Activated T-helper 1 cell treated with anti-CD3 and anti-CD28 coated beads, Interleukin-12 subunit alpha, Interleukin-12 subunit beta, Interleukin-2, Interleukin-4 antibody, amounts not matched to agents 30 ng/mL and 10 ng/mL and 1 ng/mL, durations not matched to agents 14 hours and 24 hours and 36 hours (primary cell): ENCODE measurements at regions not wholly inside any gene's neighbourhood (a gene's known extent, or its start where the extent isn't known, plus 50 kb on each side); places are given as distances from the start of the nearest gene placed in this dataset.

Experiments
- DNase-seq: peaks from one replicate; pipeline ENCODE4 v3.0.0; 2021; ENCODE audit warnings: low spot score
- H3K27ac Mint-ChIP-seq: one replicate; pipeline ENCODE4 v1.8.0; 2021; ENCODE audit warnings: mild to moderate bottlenecking, mixed read lengths
- H3K27me3 Mint-ChIP-seq: one replicate; pipeline ENCODE4 v1.8.0; 2022; ENCODE audit warnings: mild to moderate bottlenecking, moderate library complexity, mixed read lengths; ENCODE audit not compliant: insufficient read depth
- H3K36me3 Mint-ChIP-seq: one replicate; pipeline ENCODE4 v1.8.0; 2021; ENCODE audit warnings: low read depth, mixed read lengths
- H3K4me1 Mint-ChIP-seq: one replicate; pipeline ENCODE4 v1.8.0; 2021; ENCODE audit warnings: low read depth, mixed read lengths
- H3K4me3 Mint-ChIP-seq: one replicate; pipeline ENCODE4 v1.8.0; 2021; ENCODE audit warnings: mild to moderate bottlenecking, moderate library complexity, mixed read lengths
- H3K9me3 Mint-ChIP-seq: one replicate; pipeline ENCODE4 v1.8.0; 2021; ENCODE audit warnings: mixed read lengths
- intact Hi-C: fragments of 100-400 bp; cut with micrococcal nuclease; formaldehyde crosslinking; loops from one replicate; pipeline ENCODE4 v1.15.1; 2024

- Mint-ChIP-seq H3K9me3 (no peaks in the 10 kb centered on the region), H3K4me1 (no peaks in the 10 kb centered on the region), H3K27me3 (peaks cover 5% of the 10 kb centered on the region), H3K4me3 (no peak overlapping the region), H3K27ac (no peak overlapping the region), H3K36me3 (no peaks in the 10 kb centered on the region)
- intact Hi-C loops, result no loop called here
- no peak for DNase-seq
Observed at GRCh38 chr9:115277301-115277700, 159.3 kb upstream of the TNC start.

- Mint-ChIP-seq H3K9me3 (no peaks in the 10 kb centered on the region), H3K4me3 (no peak overlapping the region), H3K27me3 (peaks cover 5% of the 10 kb centered on the region)
Observed at GRCh38 chr9:115278326-115279035, 160.5 kb upstream of the TNC start.

GRCh38 chr9:115283395-115283794, 165.4 kb upstream of the TNC start:
- Mint-ChIP-seq H3K4me3 (no peak overlapping the region), H3K27ac (no peak overlapping the region)
- DNase-seq, result no peak

More at GRCh38 chr9:115278326-115279035, 160.5 kb upstream of the TNC start:
- DNase-seq, result no peak
- intact Hi-C loops, result no loop called here
- Mint-ChIP-seq H3K27ac (no peak overlapping the region), H3K4me1 (no peaks in the 10 kb centered on the region), H3K36me3 (no peaks in the 10 kb centered on the region)

GRCh38 chr9:115285836-115286235, 167.9 kb upstream of the TNC start:
- no peaks in the 10 kb centered on the region for H3K4me1 Mint-ChIP-seq
- intact Hi-C loops, result no loop called here
- H3K36me3 Mint-ChIP-seq, result no peaks in the 10 kb centered on the region

More at GRCh38 chr9:115283395-115283794, 165.4 kb upstream of the TNC start:
- no peaks in the 10 kb centered on the region for H3K4me1 Mint-ChIP-seq
- H3K9me3 Mint-ChIP-seq, result no peaks in the 10 kb centered on the region
- intact Hi-C loops, result no loop called here
- H3K36me3 Mint-ChIP-seq, result no peaks in the 10 kb centered on the region
- H3K27me3 Mint-ChIP-seq, result peaks cover 3% of the 10 kb centered on the region

GRCh38 chr9:115286411-115286810, 168.5 kb upstream of the TNC start:
- peaks cover 3% of the 10 kb centered on the region for H3K27me3 Mint-ChIP-seq
- no peak overlapping the region for H3K4me3 Mint-ChIP-seq
- H3K27ac Mint-ChIP-seq, result no peak overlapping the region
- DNase-seq, result no peak
- H3K9me3 Mint-ChIP-seq, result no peaks in the 10 kb centered on the region
- no peaks in the 10 kb centered on the region for H3K36me3 Mint-ChIP-seq
- intact Hi-C loops, result no loop called here
- no peaks in the 10 kb centered on the region for H3K4me1 Mint-ChIP-seq

More at GRCh38 chr9:115285836-115286235, 167.9 kb upstream of the TNC start:
- Mint-ChIP-seq H3K4me3 (no peak overlapping the region), H3K9me3 (no peaks in the 10 kb centered on the region), H3K27me3 (peaks cover 3% of the 10 kb centered on the region), H3K27ac (no peak overlapping the region)
- DNase-seq, result no peak

GRCh38 chr9:115289757-115290208, 171.8 kb upstream of the TNC start:
- no peak overlapping the region for H3K27ac Mint-ChIP-seq

GRCh38 chr9:115291841-115292240, 173.9 kb upstream of the TNC start:
- no peaks in the 10 kb centered on the region for H3K36me3 Mint-ChIP-seq
- DNase-seq, result no peak
- H3K27me3 Mint-ChIP-seq, result peaks cover 2% of the 10 kb centered on the region
- no peak overlapping the region for H3K27ac Mint-ChIP-seq
- H3K4me1 Mint-ChIP-seq, result no peaks in the 10 kb centered on the region
- H3K4me3 Mint-ChIP-seq, result no peak overlapping the region
- H3K9me3 Mint-ChIP-seq, result no peaks in the 10 kb centered on the region
- intact Hi-C loops, result no loop called here

More at GRCh38 chr9:115289757-115290208, 171.8 kb upstream of the TNC start:
- Mint-ChIP-seq H3K4me3 (no peak overlapping the region), H3K4me1 (no peaks in the 10 kb centered on the region), H3K9me3 (no peaks in the 10 kb centered on the region), H3K27me3 (peaks cover 3% of the 10 kb centered on the region), H3K36me3 (no peaks in the 10 kb centered on the region)
- intact Hi-C loops, result no loop called here
- no peak for DNase-seq

- no peaks in the 10 kb centered on the region for H3K27me3 Mint-ChIP-seq
- DNase-seq, result no peak
- intact Hi-C loops, result no loop called here
- H3K9me3 Mint-ChIP-seq, result no peaks in the 10 kb centered on the region
- no peaks in the 10 kb centered on the region for H3K4me1 Mint-ChIP-seq
- no peak overlapping the region for H3K4me3 Mint-ChIP-seq
- no peak overlapping the region for H3K27ac Mint-ChIP-seq
- no peaks in the 10 kb centered on the region for H3K36me3 Mint-ChIP-seq
Observed at GRCh38 chr9:115292584-115293279, 174.8 kb upstream of the TNC start.

GRCh38 chr9:115295734-115296133, 177.8 kb upstream of the TNC start:
- H3K36me3 Mint-ChIP-seq, result no peaks in the 10 kb centered on the region
- no peaks in the 10 kb centered on the region for H3K9me3 Mint-ChIP-seq
- DNase-seq, result no peak
- no peaks in the 10 kb centered on the region for H3K27me3 Mint-ChIP-seq
- no peak overlapping the region for H3K27ac Mint-ChIP-seq
- H3K4me3 Mint-ChIP-seq, result no peak overlapping the region
- H3K4me1 Mint-ChIP-seq, result no peaks in the 10 kb centered on the region
- intact Hi-C loops, result no loop called here

- no peaks in the 10 kb centered on the region for H3K36me3 Mint-ChIP-seq
- no peak overlapping the region for H3K4me3 Mint-ChIP-seq
- H3K27ac Mint-ChIP-seq, result no peak overlapping the region
- intact Hi-C loops, result no loop called here
- H3K9me3 Mint-ChIP-seq, result no peaks in the 10 kb centered on the region
- no peaks in the 10 kb centered on the region for H3K4me1 Mint-ChIP-seq
- no peak for DNase-seq
- no peaks in the 10 kb centered on the region for H3K27me3 Mint-ChIP-seq
Observed at GRCh38 chr9:115296831-115297565, 179.0 kb upstream of the TNC start.

- intact Hi-C loops, result no loop called here
- Mint-ChIP-seq H3K27ac (no peak overlapping the region), H3K9me3 (no peaks in the 10 kb centered on the region), H3K4me1 (no peaks in the 10 kb centered on the region), H3K27me3 (peaks cover under 1% of the 10 kb centered on the region), H3K4me3 (no peak overlapping the region), H3K36me3 (no peaks in the 10 kb centered on the region)
- no peak for DNase-seq
Observed at GRCh38 chr9:115300116-115300515, 182.2 kb upstream of the TNC start.

GRCh38 chr9:115300874-115301273, 182.9 kb upstream of the TNC start:
- no peaks in the 10 kb centered on the region for H3K4me1 Mint-ChIP-seq
- no peaks in the 10 kb centered on the region for H3K9me3 Mint-ChIP-seq
- intact Hi-C loops, result no loop called here
- no peaks in the 10 kb centered on the region for H3K36me3 Mint-ChIP-seq
- H3K4me3 Mint-ChIP-seq, result no peak overlapping the region
- no peak overlapping the region for H3K27ac Mint-ChIP-seq
- DNase-seq, result no peak
- peaks cover 3% of the 10 kb centered on the region for H3K27me3 Mint-ChIP-seq

GRCh38 chr9:115301581-115301980, 183.6 kb upstream of the TNC start:
- intact Hi-C loops, result no loop called here
- no peak for DNase-seq
- Mint-ChIP-seq H3K27ac (no peak overlapping the region), H3K4me1 (no peaks in the 10 kb centered on the region), H3K27me3 (peaks cover 3% of the 10 kb centered on the region), H3K36me3 (no peaks in the 10 kb centered on the region), H3K4me3 (no peak overlapping the region), H3K9me3 (no peaks in the 10 kb centered on the region)
